ENCODE measurements at regions not wholly inside any gene's neighbourhood (a gene's known extent, or its start where the extent isn't known, plus 50 kb on each side); places are given as distances from the start of the nearest gene placed in this dataset.

GRCh38 chr6:14058029-14058695 is 59.4 kb upstream of the CD83 start:
- ATAC-seq (ENCODE audit: low read depth) = no peak
- TF ChIP-seq CTCF (IDR thresholded peaks at IDR 0.05; ENCODE audit: poor library complexity, severe bottlenecking) = no peak
- Histone ChIP-seq H3K27ac (ENCODE audit: poor library complexity, severe bottlenecking) (no peak overlapping the region), H3K9me3 (ENCODE audit: severe bottlenecking) (peaks cover 3% of the 10 kb centered on the region), H3K36me3 (ENCODE audit: low read depth) (no peaks in the 10 kb centered on the region), H3K27me3 (ENCODE audit: insufficient read depth, poor library complexity, severe bottlenecking) (no peaks in the 10 kb centered on the region), H3K4me3 (ENCODE audit: severe bottlenecking) (no peak overlapping the region), H3K4me1 (ENCODE audit: insufficient read depth, poor library complexity, severe bottlenecking) (peaks cover 10% of the 10 kb centered on the region)
- DNase-seq (ENCODE audit: low spot score) = no peak

GRCh38 chr6:14058735-14059134 is 58.8 kb upstream of the CD83 start:
- Histone ChIP-seq H3K36me3 (ENCODE audit: low read depth) (no peaks in the 10 kb centered on the region), H3K27me3 (ENCODE audit: insufficient read depth, poor library complexity, severe bottlenecking) (no peaks in the 10 kb centered on the region), H3K4me3 (ENCODE audit: severe bottlenecking) (no peak overlapping the region), H3K27ac (ENCODE audit: poor library complexity, severe bottlenecking) (no peak overlapping the region), H3K9me3 (ENCODE audit: severe bottlenecking) (peaks cover under 1% of the 10 kb centered on the region), H3K4me1 (ENCODE audit: insufficient read depth, poor library complexity, severe bottlenecking) (peaks cover 10% of the 10 kb centered on the region)
- no peak for DNase-seq (ENCODE audit: low spot score)
- no peak for ATAC-seq (ENCODE audit: low read depth)
- TF ChIP-seq CTCF (IDR thresholded peaks at IDR 0.05; ENCODE audit: poor library complexity, severe bottlenecking) = no peak

GRCh38 chr6:14059791-14060436 is 57.7 kb upstream of the CD83 start:
- no peaks in the 10 kb centered on the region for H3K27me3 ChIP-seq (ENCODE audit: insufficient read depth, poor library complexity, severe bottlenecking)
- DNase-seq (ENCODE audit: low spot score) (peak; percentile 89), ATAC-seq (ENCODE audit: low read depth) (peak; percentile 92)
- no peak overlapping the region for H3K4me3 ChIP-seq (ENCODE audit: severe bottlenecking)
- peaks cover 10% of the 10 kb centered on the region for H3K4me1 ChIP-seq (ENCODE audit: insufficient read depth, poor library complexity, severe bottlenecking)
- H3K36me3 ChIP-seq (ENCODE audit: low read depth) = no peaks in the 10 kb centered on the region
- no peaks in the 10 kb centered on the region for H3K9me3 ChIP-seq (ENCODE audit: severe bottlenecking)
- peak overlapping the region; percentile 18 for H3K27ac ChIP-seq (ENCODE audit: poor library complexity, severe bottlenecking)
- no peak for TF ChIP-seq CTCF (IDR thresholded peaks at IDR 0.05; ENCODE audit: poor library complexity, severe bottlenecking)

DNA sequence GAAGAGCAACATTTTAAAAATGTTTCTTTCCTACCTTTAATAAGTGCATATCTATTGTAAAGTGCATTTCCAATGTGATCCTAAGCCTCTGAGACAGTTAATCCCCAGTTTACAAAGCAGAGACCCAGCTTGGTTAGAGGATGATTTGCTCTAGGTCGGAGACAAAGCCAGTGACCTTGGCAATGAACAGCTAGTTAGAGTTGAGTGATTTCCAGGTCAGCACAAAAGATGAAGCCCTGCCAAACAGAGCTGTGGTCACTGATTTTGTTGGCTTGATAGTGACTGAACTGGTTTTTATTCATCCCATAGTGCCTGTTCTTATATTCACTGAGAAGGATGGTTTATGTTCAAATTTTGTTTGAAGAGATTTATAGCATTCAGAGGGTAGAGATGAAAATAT is 56.6 kb upstream of the CD83 start:
- Histone ChIP-seq H3K4me1 (ENCODE audit: insufficient read depth, poor library complexity, severe bottlenecking) (peaks cover 10% of the 10 kb centered on the region), H3K27ac (ENCODE audit: poor library complexity, severe bottlenecking) (no peak overlapping the region), H3K4me3 (ENCODE audit: severe bottlenecking) (no peak overlapping the region), H3K27me3 (ENCODE audit: insufficient read depth, poor library complexity, severe bottlenecking) (no peaks in the 10 kb centered on the region), H3K9me3 (ENCODE audit: severe bottlenecking) (no peaks in the 10 kb centered on the region), H3K36me3 (ENCODE audit: low read depth) (no peaks in the 10 kb centered on the region)
- TF ChIP-seq CTCF (IDR thresholded peaks at IDR 0.05; ENCODE audit: poor library complexity, severe bottlenecking) = no peak
- DNase-seq (ENCODE audit: low spot score) (no peak), ATAC-seq (ENCODE audit: low read depth) (no peak)

- TF ChIP-seq CTCF (IDR thresholded peaks at IDR 0.05; ENCODE audit: poor library complexity, severe bottlenecking) = no peak
- no peaks in the 10 kb centered on the region for H3K36me3 ChIP-seq (ENCODE audit: low read depth)
- no peaks in the 10 kb centered on the region for H3K9me3 ChIP-seq (ENCODE audit: severe bottlenecking)
- no peak for ATAC-seq (ENCODE audit: low read depth)
- H3K4me1 ChIP-seq (ENCODE audit: insufficient read depth, poor library complexity, severe bottlenecking) = peaks cover 10% of the 10 kb centered on the region
- H3K27me3 ChIP-seq (ENCODE audit: insufficient read depth, poor library complexity, severe bottlenecking) = no peaks in the 10 kb centered on the region
- DNase-seq (ENCODE audit: low spot score) = no peak
- no peak overlapping the region for H3K27ac ChIP-seq (ENCODE audit: poor library complexity, severe bottlenecking)
- no peak overlapping the region for H3K4me3 ChIP-seq (ENCODE audit: severe bottlenecking)
Measured at GRCh38 chr6:14061643-14062042, 55.9 kb upstream of the CD83 start.
